ENCODE measurements at regions not wholly inside any gene's neighbourhood (a gene's known extent, or its start where the extent isn't known, plus 50 kb on each side); places are given as distances from the start of the nearest gene placed in this dataset.
"Not testable (repeated sequence)": the region's sequence is repeated elsewhere in the genome, so short reads cannot be mapped to it uniquely, and the experiment has no call there.

DNA sequence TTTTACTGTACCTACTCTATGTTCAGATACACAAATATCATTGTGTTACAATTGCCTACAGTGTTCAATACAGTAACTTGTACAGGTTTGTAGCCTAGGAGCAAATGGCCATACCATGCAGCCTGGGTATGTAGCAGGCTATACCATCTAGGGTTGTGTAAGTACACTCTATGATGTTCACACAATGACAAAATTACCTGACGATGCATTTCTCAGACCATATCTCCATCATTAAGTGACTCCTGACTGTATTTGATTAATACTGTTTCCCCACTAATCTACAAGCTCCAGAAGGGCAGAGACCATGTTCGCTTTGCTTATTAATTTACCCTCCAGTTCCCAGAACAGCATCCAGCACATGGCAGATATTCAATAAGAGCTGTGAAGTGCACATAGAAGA, 372.2 kb downstream of the METTL4 start:
- no peak for DNase-seq

DNA sequence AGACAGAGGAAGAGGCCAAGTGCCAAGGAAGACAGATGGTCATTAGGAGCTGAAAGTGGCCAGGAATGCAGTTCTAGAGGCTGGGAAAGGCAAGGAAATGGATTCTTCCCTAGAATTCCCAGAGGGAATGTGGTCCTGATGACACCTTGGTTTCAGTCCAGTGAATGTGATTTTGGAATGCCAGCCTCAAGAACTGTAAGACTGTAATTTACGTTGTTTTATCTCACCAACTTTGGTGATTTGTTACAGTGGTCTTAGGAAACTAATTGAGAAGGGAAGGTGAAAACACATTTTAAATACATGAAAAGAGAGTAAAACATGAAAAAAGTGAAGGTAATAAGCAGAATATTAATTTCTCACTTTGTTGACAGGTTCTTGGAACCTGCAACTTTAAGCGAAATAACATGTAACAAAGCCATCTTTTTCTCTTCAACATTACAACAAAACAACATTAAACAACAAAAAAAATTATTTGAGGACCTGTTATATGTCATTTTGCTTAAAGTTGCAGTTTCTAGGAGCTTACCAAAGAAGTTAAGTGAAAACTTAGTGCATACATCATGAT, 370.2 kb downstream of the METTL4 start:
- no peak for DNase-seq

DNA sequence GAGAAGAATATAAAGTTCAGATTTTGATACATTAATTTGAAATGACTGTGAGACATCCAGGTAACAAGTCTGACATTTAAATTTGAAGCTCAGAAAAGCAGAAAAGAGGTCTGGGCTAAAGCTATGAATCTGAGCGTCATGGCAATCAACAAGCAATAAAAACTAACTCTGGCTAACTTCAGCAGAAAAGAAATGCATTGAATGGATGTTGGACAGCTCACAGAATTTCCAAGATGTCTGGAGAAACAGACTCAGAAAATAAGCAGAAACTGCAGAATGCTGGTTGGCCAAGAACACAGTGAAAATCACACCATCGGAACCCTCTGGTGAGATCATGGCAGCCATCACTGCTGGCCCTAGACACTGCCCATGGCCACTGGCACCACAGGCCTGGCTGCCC, 366.6 kb downstream of the METTL4 start:
- DNase-seq: no peak

DNA sequence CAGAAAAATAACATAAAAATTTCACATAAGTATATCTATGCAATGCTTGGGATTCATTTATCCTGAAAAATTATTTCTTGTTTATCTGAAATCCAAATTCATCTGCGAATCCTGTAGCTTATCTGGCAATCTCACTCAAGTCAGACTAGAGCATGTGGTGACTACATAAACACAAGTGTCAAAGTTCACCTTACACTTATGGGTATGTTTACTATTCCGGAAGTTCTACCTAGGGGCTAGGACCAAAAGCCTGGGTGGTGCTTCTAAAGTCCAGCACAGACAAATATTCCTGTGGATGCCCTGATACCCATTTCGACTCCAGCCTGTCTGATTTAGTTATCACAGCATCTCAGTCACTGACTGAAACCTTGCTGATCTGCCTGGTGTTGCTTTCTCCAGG, 364.0 kb downstream of the METTL4 start:
- no peak for DNase-seq

DNA sequence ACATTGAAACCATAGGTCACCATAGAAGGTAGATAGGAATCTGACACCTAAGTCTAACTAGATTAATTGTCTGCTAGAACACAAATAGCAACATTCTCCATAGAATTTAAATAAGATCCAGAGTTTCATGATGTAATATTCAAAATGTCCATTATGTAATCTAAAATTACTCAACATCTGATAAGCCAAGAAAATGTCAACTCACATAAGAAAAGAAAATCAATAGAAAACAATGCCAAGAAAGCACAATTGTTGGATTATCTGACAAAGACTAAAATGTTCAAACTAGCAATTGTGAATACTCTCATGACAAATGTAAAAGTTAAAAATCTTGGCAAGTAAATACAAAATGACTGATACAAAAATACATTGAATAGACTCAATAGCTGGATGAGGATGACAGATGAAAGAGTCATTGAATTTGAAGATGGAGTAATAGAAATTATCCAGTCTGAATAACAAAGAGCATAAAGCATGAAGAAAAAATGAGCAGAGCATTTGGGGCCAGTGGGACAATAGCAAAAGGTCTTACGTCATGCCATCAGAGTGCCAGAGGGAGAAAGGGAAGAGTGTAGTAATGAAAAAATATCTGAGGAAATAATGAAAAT, 358.6 kb downstream of the METTL4 start:
- no peak for DNase-seq

DNA sequence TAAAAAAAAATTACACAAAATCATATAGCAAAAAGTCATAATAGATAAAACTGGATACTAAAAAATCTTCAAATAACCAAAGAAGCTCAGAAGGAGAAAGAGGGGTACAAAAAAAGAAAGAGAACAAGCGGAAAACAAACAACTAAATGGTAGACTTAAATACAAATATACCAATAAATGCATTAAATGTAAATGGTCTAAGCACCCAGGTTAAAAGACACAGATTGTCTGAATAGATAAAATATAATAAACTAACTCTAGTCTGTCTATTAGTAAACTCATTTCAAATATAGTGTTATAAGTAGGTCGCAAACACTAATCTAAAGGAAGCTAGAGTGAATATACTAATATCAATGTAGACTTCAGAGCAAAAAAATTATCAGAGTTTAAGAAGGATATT, 357.4 kb downstream of the METTL4 start:
- no peak for DNase-seq

DNA sequence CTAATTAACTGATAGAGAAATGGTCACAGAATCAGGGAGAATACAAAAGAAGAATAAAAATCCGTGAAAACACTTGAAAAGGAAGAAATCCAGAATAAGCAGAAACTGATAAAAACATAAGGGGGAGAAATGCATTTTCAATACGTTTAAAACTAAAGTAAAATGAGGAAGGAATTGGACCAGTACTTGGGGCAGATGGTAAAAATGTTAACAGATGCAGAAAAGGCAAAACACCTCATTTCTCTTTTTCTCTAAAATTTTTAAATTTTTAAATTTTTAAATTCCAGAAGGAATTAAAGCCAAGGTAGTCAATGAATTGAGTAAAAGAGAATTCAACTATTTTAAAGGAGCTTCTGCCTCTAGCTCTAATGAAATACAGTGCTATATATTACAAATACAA, 353.9 kb downstream of the METTL4 start:
- no peak for DNase-seq

DNA sequence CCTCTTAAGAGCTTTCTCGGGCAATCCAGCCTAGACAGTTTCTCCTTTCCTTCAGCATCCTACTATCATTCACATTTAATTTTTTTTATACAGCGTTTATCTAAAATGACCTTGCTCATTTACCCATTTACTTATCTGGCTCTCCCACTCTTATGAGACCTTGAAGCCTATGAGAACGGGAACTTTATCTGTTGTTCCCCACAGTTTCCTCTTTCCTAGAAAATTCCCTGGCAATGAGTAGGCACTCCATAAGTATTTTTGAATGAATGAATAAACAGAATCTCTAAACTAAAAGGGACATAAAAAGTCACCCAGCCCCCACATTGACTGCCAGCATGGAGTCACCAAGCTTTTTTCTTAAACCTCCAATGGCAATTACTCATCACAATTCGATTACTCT, 353.2 kb downstream of the METTL4 start:
- no peak for DNase-seq

DNA sequence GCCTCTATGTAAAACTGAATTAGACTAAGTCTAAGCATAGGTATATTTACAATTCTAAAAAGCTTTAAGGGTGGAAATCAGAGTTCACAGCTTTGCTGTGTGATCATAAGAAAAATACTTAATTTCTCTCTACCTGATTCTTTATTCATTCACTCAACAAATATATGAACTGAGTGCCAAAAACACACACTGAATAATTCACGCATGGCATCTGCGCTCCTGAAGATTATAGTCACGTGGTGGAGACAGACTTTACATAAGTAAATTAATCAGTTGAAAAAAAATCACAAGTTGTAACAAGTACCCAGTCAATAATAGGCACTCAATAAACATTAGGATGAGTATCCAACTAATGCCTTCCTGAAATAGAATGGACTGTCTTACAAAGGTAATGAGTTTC, 351.6 kb downstream of the METTL4 start:
- DNase-seq: no peak

DNA sequence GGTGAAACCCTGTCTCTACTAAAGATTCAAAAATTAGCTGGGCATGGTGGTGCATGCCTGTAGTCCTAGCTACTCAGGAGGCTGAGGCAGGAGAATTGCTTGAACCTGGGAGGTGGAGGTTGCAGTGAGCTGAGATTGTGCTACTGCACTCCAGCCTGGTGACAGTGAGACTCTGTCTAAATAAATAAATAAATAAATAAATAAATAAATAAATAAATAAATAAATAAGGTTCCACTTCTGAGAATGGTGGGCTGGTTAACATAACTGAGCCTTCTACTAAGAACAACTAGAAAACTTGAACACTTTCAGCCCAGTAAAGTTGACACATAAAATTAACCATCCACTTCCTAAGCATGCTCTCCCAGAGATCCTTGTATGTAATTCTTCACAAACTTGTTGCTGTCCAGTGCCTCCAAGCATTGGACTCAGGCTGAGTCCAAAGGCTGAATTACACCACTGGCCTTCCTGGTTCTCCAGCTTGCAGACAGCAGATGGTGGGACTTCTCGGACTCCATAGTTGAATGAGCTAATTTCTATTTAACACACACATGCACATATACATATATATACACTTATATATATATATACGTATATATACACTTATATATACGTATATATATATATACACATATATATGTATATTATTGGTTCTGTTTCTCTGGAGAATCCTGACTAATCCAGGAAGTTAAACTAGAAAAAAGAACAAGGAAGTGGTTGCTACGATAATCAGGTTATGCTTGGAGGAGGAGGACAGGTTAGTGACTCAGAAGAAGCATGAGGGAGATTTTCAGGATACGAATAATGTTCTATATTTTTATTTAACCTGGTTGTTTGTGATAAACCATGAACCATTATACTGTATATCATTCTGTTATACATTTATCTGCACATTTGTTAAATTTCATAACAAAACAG, 348.8 kb downstream of the METTL4 start:
- no peak for DNase-seq

DNA sequence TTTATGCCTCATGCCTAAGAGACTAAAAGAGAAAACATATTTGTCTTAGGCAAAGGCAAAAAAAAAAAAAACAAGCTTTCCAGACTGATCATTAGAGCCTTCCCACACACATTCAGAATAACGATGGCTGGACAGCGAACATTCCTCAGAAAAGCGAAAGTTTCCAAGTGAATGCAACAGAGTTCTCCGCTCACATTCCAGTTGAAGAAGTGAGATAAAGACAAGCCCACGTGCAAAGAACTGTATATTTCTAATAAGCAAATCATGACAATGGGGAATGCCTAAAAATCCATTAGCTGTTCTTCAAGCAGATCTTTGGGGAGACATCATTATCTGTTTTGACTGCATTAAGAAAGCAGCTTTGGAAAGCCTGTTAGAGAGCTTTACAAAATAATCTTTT, 347.9 kb downstream of the METTL4 start:
- no peak for DNase-seq

DNA sequence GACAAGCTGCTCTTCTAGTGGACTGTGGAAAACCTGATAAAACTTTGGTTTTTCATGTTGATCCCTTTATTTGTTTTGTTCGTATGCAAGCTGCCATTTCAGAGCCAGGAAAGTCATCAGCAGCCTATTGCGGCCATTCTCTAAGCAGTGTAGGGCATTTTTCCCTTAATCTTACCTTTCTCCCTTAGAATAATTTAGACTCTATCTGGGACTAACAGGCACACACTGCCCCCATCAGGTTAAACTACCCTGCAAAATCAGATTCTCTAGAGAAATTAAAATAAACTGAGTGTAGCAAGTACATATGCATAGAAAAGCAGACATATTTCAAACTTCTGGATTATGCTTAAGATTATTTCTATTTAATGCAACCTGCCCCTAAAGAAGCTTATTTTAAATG, 347.5 kb downstream of the METTL4 start:
- DNase-seq: no peak

DNA sequence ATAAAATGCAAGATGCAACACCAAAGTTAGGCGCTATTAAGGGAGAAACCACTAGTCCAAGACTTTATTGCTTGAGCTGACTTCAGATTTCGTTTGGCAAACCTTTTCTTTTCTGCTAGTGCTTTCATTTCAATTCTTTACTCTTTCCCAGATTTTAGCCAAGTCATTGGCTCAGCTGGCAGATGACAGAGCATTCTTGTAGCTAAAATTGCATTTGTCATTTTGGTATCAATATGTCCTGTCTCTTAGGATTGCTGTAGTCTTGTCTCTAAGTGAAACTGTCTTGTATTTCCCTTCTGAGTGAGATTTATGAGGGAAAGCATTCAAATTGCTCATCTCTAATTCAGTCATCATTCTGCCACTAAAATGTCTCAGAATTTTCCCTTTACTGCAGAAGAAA, 335.1 kb downstream of the METTL4 start:
- DNase-seq: no peak

DNA sequence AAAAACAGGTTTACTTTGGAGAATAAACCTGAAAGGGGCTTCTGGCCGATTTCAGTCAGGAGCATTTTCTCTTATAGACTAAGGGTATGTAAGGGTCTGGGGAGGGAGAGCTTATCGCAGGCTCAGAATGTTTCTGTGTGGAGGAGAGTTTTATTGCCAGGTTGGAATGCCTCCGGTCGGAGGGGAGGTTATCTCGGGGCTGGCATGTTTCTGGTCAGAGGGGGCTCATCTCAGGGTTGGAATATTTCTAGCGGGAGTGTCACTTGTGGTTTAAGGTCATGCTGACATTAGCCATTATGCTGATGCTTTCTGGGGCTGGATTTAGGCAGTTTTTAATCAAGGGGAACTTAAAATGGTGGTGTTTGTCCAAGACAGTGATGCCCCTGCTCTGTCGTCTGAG, 333.6 kb downstream of the METTL4 start:
- no peak for DNase-seq

DNA sequence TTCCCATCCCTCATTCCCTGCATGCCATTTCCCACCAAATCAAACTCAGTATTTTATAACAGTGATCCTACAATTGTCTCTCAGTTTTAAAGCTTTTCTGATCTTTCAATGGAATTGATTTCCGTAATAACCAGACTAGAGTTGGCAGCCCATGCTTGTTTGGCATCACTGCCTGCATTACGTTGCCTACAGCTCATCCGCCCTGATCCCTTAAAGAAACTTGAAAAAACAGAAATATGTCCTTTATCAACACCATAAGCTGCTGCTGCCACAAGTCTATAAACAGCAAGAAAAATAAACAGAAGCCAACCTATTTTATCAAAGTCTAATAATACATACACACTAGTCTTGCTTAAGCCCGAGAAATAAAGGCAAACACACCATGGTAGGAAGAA, 331.0 kb downstream of the METTL4 start:
- DNase-seq: no peak

DNA sequence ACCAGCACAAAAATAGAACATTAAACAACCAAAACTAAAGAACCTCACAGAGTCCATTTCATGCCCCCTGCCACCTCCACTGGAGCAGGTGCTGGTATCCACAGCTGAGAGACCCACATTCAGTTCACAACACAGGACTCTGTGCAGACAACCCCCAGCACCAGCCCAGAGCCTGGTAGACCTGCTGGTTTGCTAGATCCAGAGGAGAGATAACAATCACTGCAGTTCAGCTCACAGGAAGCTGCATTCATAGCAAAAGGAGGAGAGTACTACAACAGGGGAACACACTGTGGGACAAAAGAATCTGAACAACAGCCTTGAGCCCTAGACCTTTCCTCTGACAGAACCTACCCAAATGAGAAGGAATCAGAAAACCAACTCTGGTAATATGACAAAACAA, 326.7 kb downstream of the METTL4 start:
- DNase-seq: no peak

DNA sequence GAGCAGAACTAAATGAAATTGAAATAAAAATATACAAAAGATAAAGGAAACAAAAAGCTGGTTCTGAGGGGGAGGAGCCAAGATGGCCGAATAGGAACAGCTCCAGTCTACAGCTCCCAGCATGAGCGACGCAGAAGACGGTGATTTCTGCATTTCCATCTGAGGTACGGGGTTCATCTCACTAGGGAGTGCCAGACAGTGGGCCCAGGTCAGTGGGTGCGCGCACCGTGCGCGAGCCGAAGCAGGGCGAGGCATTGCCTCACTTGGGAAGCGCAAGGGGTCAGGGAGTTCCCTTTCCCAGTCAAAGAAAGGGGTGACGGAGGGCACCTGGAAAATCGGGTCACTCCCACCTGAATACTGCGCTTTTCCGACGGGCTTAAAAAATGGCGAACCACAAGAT, 324.2 kb downstream of the METTL4 start:
- not testable (repeated sequence) for DNase-seq

DNA sequence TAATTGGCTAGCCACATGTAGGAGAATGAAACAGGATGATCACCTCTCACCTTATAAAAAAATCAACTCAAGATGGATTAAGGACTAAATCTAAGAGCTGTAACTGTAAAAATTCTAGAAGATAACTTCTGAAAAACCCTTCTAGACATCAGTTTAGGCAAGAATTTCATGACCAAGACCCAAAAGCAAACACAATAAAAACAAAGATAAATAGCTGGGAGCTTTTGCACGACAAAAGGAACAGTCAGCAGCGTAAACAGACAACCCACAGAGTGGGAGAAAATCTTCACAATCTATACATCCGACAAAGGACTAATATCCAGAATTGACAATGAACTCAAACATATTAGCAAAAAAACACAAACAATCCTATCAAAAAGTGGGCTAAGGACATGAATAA, 316.3 kb downstream of the METTL4 start:
- no peak for DNase-seq

DNA sequence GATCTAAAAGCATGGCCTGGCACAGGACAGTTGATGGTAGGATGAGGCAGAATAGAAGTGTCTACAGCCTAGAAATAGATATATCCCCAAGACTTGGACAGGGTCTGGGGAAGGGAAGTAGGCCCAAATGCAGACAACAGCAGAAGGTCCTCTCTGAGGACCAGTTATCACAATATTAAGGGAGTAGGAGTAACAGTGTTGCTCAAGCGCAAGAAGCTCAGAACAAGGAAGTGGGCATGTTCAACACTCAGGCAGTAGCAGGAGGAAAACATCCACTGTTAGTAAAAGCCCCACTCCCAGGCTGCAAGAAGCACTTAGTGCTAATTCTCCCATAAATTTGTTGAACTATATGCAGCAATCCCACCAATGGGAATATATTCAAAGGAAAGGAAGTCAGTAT, 314.7 kb downstream of the METTL4 start:
- DNase-seq: no peak

DNA sequence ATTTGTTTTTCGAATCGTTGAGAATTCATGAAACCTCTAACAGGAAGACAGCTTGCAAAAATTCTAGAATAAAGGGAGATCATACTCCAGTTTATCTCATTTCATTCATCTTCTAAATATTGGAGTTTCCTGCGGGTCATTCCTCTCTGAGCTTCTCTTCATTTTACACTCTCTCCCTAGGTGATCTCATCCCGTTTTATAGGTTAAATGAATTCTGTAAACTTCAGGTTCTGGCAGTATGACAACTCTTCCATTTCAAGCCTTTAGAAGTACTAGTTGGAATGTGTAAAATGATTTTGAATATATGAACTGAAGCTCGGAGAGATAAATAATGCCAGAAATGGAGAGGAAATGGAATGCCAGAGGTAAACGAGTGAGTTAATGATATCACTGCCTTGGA, 312.4 kb downstream of the METTL4 start:
- DNase-seq: no peak

DNA sequence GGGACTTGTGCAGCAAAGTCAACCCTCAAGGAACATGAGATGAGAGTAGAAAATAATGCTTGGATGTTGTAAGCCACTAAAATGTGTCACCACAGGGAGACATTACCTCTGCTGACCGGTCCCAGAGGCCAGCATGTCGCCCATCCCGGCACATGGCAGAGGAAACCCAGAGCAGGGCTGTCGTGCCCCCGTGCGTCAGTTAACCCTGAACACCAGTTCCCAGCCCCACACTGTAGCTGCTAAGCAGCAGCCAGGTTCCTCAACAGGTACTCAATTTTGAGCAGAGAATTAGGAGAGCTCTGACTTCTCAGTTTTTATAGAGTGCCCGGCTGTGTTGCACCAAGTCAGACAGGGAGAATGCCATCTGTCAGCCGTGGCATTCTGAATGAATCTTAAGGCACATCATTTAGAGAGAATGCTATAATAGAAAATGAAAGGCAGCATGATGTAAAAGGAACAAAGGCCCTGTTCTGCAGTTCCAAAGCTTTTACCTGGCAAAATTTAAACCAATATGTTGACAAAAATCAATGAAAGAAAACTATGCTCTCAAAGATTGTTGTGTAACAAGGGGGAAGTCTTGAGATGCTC, 307.9 kb downstream of the METTL4 start:
- no peak for DNase-seq

DNA sequence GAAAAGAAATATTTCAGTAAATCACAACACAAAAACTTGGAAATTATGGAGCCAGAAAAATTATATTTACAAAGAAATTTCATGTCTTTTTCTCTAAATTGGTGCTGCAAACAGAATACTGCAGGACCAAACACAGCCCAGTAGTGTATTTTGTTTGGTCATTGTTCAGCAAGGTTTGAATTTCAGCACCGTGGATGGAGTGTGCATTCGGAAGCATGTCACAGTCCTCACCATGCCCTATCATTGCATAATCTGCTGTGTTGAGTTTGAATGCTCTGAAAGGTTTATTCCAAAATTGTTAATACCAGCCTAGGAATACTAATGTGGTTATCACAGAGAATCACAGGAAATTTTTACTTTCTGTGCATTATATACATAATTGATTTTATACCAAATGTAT, 296.7 kb downstream of the METTL4 start:
- DNase-seq: no peak

DNA sequence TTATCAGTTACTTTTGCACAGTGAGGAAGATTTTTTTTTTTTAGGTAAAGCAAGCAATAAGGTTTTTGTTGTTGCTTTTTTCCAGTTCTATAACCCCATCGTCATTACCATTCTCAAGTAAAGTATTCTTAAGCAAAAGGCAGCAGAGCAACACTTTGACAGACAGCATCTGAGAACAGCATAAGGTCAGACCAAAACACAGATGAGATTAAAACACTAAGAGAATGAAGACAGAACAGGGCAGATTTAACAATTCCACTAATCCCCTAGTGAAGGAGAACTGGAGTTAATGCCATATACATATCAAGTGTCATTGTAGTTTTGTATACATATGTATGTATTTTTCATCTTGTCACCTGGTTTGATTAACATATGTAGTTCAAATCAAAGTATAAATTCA, 290.2 kb downstream of the METTL4 start:
- DNase-seq: no peak

All from activated CD4-positive, alpha-beta T cell treated with anti-CD3 and anti-CD28 coated beads for 4 hours (primary cell).